HepG2 (cell line): ENCODE measurements at regions not wholly inside any gene's neighbourhood (a gene's known extent, or its start where the extent isn't known, plus 50 kb on each side); places are given as distances from the start of the nearest gene placed in this dataset.

Experiments used
- ATAC-seq: fragments of 200-7000 bp; cut with Tn5 transposase; 3 replicates; pipeline ENCODE4 v1.9.1; 2020; ENCODE audit warnings: mild to moderate bottlenecking, moderate library complexity
- BruUV-seq: library from RNA; stranded (reverse); fragments of 400-500 nt; replicated peaks from 2 replicates; lab custom pipeline; 2021; lab: Mats Ljungman, UMichigan
- CTCF ChIA-PET: fragments of 300-600 bp; formaldehyde crosslinking; extraction: SDS; loops from one replicate; lab custom pipeline; 2021; ENCODE audit warnings: low total read pairs, inconsistent platforms, low intra/inter-chr PET ratio; lab: Yijun Ruan, JAX
- POLR2A ChIA-PET: fragments of 350-600 bp; sonication (Branson Sonifier 250); formaldehyde crosslinking; loops from one replicate; lab custom pipeline; 2020; ENCODE audit warnings: antibody characterized with exemption, inconsistent platforms; lab: Yijun Ruan, JAX
- DNase-seq: peaks from one replicate; pipeline ENCODE4 v3.0.0-alpha.2; 2015; ENCODE audit warnings: low spot score
- FAIRE-seq: peaks from 3 replicates; lab custom pipeline; 2011; peaks lifted over from hg19 to GRCh38; lab: Jason Lieb, UNC
- H2AFZ ChIP-seq: one replicate; pipeline ENCODE4 v1.6.1; 2011; ENCODE audit warnings: low read length, inconsistent platforms
- H3K27ac ChIP-seq: fragments of 300-600 bp; 3 replicates; pipeline ENCODE4 v1.8.0; 2011; ENCODE audit warnings: mixed run types, mild to moderate bottlenecking, mixed read lengths, low read length, inconsistent platforms; ENCODE audit not compliant: insufficient read depth; ENCODE audit errors: extremely low read length
- H3K27me3 ChIP-seq, 2 experiments: fragments of 200-600 bp in 1 of 2; 2 replicates in 1 of 2; 3 replicates in 1 of 2; pipeline versions ENCODE4 v1.6.0 to v1.8.0; 2011; ENCODE audit warnings: low read length in 2 of 2, mild to moderate bottlenecking in 2 of 2, moderate library complexity in 2 of 2, inconsistent platforms in 1 of 2; ENCODE audit not compliant: insufficient read depth in 2 of 2, control insufficient read depth in 1 of 2
- H3K36me3 ChIP-seq, 2 experiments: fragments of 200-600 bp in 1 of 2; replicated peaks in 1 of 2; 2 replicates in 1 of 2; 3 replicates in 1 of 2; pipeline versions ENCODE4 v1.5.1 to v1.8.0; 2011; ENCODE audit warnings: low read length in 2 of 2, inconsistent platforms in 1 of 2; ENCODE audit not compliant: insufficient read depth in 2 of 2, control insufficient read depth in 1 of 2
- H3K4me1 ChIP-seq: 2 replicates; pipeline ENCODE4 v1.5.1; 2012; ENCODE audit warnings: low read length, inconsistent platforms; ENCODE audit not compliant: insufficient read depth
- H3K4me2 ChIP-seq: 2 replicates; pipeline ENCODE4 v1.6.0; 2011; ENCODE audit warnings: low read depth, low read length, inconsistent platforms
- H3K4me3 ChIP-seq, 3 experiments: fragments of 200-600 bp in 1 of 3; sonication (generic), shearing (Covaris generic) in 1 of 3; replicated peaks in 1 of 3; 2 replicates each; pipeline ENCODE4 v1.5.1; 2011 to 2016; ENCODE audit warnings: low read length in 3 of 3, inconsistent platforms in 2 of 3, low read depth in 2 of 3, mild to moderate bottlenecking in 2 of 3, control low read depth in 1 of 3, mixed read lengths in 1 of 3; ENCODE audit not compliant: insufficient read depth in 1 of 3
- H3K79me2 ChIP-seq: one replicate; pipeline ENCODE4 v1.6.1; 2011; ENCODE audit warnings: low read length, inconsistent platforms; ENCODE audit not compliant: insufficient read depth
- H3K9ac ChIP-seq: 2 replicates; pipeline ENCODE4 v1.6.0; 2011; ENCODE audit warnings: mild to moderate bottlenecking, low read depth, low read length, inconsistent platforms; ENCODE audit not compliant: insufficient read depth
- H3K9me3 ChIP-seq: 2 replicates; pipeline ENCODE4 v1.5.1; 2012; ENCODE audit warnings: mild to moderate bottlenecking, low read length
- H4K20me1 ChIP-seq: 2 replicates; pipeline ENCODE4 v1.6.0; 2011; ENCODE audit warnings: inconsistent platforms, mild to moderate bottlenecking, low read length, moderate library complexity; ENCODE audit not compliant: insufficient read depth
- ATF6 ChIP-seq: sonication (generic); formaldehyde crosslinking; conservative IDR thresholded peaks from 2 replicates; pipeline ENCODE4 v1.4.0; 2020; ENCODE audit warnings: missing genetic modification reagents
- CBFB ChIP-seq: sonication (generic); formaldehyde crosslinking; IDR thresholded peaks from 2 replicates; pipeline ENCODE4 v1.4.0; 2020; ENCODE audit warnings: missing genetic modification reagents
- DNMT3B ChIP-seq: conservative IDR thresholded peaks from 2 replicates; pipeline ENCODE4 v1.6.1; 2016; ENCODE audit warnings: missing biosample characterization, control low read depth
- ETV6 ChIP-seq: sonication (generic); formaldehyde crosslinking; conservative IDR thresholded peaks from 2 replicates; pipeline ENCODE4 v1.4.0; 2020; ENCODE audit warnings: missing genetic modification reagents
- KDM3A ChIP-seq: IDR thresholded peaks from 2 replicates; pipeline ENCODE4 v1.6.1; 2018; ENCODE audit warnings: low read depth, missing compliant biosample characterization
- NFKB2 ChIP-seq: sonication (generic); formaldehyde crosslinking; IDR thresholded peaks from 2 replicates; pipeline ENCODE4 v1.4.0; 2020; ENCODE audit warnings: missing genetic modification reagents, borderline replicate concordance
- PAX8 ChIP-seq: sonication (generic); formaldehyde crosslinking; IDR thresholded peaks from 2 replicates; pipeline ENCODE4 v1.8.0; 2022; ENCODE audit warnings: mild to moderate bottlenecking, missing genetic modification reagents, borderline replicate concordance
- WIZ ChIP-seq: sonication (generic); formaldehyde crosslinking; IDR thresholded peaks from 2 replicates; pipeline ENCODE4 v1.5.1; 2020; ENCODE audit warnings: mild to moderate bottlenecking, missing genetic modification reagents
- ZMYM2 ChIP-seq: sonication (generic); formaldehyde crosslinking; IDR thresholded peaks from 2 replicates; pipeline ENCODE4 v1.8.0; 2022; ENCODE audit warnings: mild to moderate bottlenecking, missing genetic modification reagents
- ZNF318 ChIP-seq: sonication (generic); formaldehyde crosslinking; IDR thresholded peaks from 2 replicates; pipeline ENCODE4 v1.4.0; 2020; ENCODE audit warnings: mild to moderate bottlenecking, missing genetic modification reagents
- WGBS: methylation state at CpG from one replicate; pipeline ENCODE4 v1.1.6; 2017; ENCODE audit warnings: low lambda C conversion rate; 5-methylcytosine and 5-hydroxymethylcytosine counted together
- in situ Hi-C: cut with HindIII; loops from 2 replicates; pipeline ENCODE4 v1.10.0; 2017; ENCODE audit warnings: low pct_unique_long_range_greater_than_20kb; ENCODE audit not compliant: extremely low pct_ligation_motif_present
- intact Hi-C: fragments of 100-400 bp; cut with micrococcal nuclease; formaldehyde crosslinking; loops from one replicate; pipeline ENCODE4 v1.10.0; 2022; ENCODE audit not compliant: unreplicated experiment
- TF ChIP-seq, protein P1 (sequence below): IDR thresholded peaks from 2 replicates; pipeline ENCODE4 v1.6.1; 2016; ENCODE audit warnings: missing genetic modification reagents, missing compliant biosample characterization
- TF ChIP-seq, protein P2 (sequence below): sonication (generic); formaldehyde crosslinking; IDR thresholded peaks from 2 replicates; pipeline ENCODE4 v1.5.0; 2020; ENCODE audit warnings: missing genetic modification reagents, mild to moderate bottlenecking, borderline replicate concordance

DNA sequence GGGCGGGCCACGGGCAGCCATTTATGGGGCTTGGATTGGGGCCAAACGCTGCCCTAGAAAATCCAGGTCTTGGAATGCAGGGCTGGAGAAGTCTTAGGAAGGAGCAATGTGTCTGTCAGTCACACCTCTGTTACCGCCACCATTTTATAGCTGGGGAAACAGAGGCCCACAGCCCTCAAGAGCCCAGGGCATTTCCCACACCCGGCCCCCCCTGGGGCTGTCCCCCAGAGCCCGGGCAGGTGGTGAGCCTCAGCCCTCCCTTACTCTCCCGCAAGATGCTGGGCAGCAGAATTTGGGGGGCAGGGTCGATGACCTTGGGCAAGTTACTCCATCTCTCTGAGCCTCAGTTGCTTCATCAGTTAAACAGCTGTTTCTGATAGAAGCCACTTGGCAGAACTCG, 508.2 kb downstream of the SHQ1 start:
- in situ Hi-C loops (no loop called here), intact Hi-C loops (no loop called here)
- Histone ChIP-seq H3K27ac (no peak overlapping the region), H3K79me2 (no peaks in the 10 kb centered on the region), H3K4me2 (no peak overlapping the region), H4K20me1 (no peaks in the 10 kb centered on the region), H3K36me3 (no peaks in the 10 kb centered on the region), H3K9ac (no peak overlapping the region), H3K4me3 (no peak overlapping the region), H2AFZ (no peak overlapping the region), H3K9me3 (no peaks in the 10 kb centered on the region), H3K27me3 (peaks cover 0 to under 1% of the 10 kb centered on the region in 2 experiments; a peak in 1 of 5 replicates), H3K4me1 (0 out of 2 replicates have a peak, but pooled peaks cover 7% of the 10 kb centered on the region)
- DNase-seq, result no peak
- ChIA-PET POLR2A (interaction anchor here (0.6 kb wide), 1 partner anchor 463 kb away, joined by 3 read pairs; no protein-coding TSS in a partner anchor), CTCF (no interaction called here)
- WGBS, result 64% methylated on average over 3 of the region's 9 CpGs
- TF ChIP-seq KDM3A (CRISPR knock-in tag) (no peak), WIZ (no peak), NFKB2 (CRISPR knock-in tag) (no peak), PAX8 (no peak), ZMYM2 (CRISPR knock-in tag) (no peak), ETV6 (CRISPR knock-in tag) (no peak), ATF6 (CRISPR knock-in tag) (no peak), DNMT3B (CRISPR knock-in tag) (no peak), CBFB (CRISPR knock-in tag) (no peak), ZNF318 (CRISPR knock-in tag) (no peak)
- TF ChIP-seq, protein P1, sequence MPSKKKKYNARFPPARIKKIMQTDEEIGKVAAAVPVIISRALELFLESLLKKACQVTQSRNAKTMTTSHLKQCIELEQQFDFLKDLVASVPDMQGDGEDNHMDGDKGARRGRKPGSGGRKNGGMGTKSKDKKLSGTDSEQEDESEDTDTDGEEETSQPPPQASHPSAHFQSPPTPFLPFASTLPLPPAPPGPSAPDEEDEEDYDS (CRISPR knock-in tag), result no peak
- TF ChIP-seq, protein P2, sequence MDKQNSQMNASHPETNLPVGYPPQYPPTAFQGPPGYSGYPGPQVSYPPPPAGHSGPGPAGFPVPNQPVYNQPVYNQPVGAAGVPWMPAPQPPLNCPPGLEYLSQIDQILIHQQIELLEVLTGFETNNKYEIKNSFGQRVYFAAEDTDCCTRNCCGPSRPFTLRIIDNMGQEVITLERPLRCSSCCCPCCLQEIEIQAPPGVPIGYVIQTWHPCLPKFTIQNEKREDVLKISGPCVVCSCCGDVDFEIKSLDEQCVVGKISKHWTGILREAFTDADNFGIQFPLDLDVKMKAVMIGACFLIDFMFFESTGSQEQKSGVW, result no peak
- BruUV-seq, result no TSS peak
- ATAC-seq, result no peak
- no peak for FAIRE-seq
